ENCODE measurements at regions not wholly inside any gene's neighbourhood (a gene's known extent, or its start where the extent isn't known, plus 50 kb on each side); places are given as distances from the start of the nearest gene placed in this dataset.

DNA sequence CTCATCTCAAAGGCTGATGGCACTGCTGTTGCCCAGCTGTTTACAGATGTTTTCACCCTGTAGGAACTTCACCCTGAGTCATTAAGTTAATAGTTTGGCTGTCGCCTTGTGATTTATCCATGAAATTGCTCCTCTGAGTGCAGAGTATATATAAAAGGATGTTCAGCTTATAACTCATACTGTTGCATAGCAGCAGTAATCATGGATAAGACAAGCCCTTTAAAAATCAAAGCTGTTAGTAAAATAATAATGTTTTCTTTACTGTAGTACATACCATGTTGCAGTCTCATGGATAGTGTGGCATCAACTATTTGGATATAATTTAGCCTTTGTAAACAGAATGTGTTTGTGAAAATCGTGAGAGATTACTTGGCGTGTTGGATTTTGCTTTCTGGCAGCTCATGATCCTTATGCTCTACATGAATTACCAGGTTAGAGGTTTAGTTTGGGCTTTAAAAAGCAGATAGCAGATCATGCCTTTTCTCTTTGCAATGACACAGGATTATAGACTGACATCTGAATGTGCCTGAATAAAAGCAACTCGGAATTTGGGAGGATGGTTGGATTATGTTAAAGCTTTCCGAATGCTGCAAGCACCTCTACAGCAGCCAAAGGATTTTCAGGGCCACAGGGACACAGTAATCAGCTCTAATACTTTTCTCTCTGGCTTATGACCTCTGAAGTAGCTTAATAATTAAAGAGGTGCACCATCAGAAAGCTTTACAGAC lies 279.7 kb upstream of the ATP2B1 start:
- TF ChIP-seq, protein P1, sequence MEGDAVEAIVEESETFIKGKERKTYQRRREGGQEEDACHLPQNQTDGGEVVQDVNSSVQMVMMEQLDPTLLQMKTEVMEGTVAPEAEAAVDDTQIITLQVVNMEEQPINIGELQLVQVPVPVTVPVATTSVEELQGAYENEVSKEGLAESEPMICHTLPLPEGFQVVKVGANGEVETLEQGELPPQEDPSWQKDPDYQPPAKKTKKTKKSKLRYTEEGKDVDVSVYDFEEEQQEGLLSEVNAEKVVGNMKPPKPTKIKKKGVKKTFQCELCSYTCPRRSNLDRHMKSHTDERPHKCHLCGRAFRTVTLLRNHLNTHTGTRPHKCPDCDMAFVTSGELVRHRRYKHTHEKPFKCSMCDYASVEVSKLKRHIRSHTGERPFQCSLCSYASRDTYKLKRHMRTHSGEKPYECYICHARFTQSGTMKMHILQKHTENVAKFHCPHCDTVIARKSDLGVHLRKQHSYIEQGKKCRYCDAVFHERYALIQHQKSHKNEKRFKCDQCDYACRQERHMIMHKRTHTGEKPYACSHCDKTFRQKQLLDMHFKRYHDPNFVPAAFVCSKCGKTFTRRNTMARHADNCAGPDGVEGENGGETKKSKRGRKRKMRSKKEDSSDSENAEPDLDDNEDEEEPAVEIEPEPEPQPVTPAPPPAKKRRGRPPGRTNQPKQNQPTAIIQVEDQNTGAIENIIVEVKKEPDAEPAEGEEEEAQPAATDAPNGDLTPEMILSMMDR (conservative IDR thresholded peaks at IDR 0.05) = no peak
- no peak overlapping the region for H3K27ac ChIP-seq

DNA sequence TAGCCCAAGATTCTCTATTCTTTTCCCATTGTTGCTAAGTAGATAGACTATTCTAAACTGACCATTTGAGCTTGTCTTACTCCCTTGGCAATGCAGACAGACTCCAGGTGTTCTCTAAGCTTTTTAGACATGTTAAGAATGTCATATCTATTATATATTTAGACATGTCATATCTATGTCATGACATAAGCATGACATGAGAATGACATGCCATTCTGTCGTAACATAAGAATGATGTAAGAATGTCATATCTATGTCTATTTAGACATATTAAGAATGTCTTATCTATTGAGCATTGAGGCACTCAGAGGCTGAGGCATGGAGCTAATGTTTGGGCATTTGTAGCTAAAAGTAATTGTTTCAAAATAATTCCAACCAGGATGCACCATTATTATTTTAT lies 277.3 kb upstream of the ATP2B1 start:
- H3K27ac ChIP-seq = no peak overlapping the region
- TF ChIP-seq, protein P1 (conservative IDR thresholded peaks at IDR 0.05) = no peak

DNA sequence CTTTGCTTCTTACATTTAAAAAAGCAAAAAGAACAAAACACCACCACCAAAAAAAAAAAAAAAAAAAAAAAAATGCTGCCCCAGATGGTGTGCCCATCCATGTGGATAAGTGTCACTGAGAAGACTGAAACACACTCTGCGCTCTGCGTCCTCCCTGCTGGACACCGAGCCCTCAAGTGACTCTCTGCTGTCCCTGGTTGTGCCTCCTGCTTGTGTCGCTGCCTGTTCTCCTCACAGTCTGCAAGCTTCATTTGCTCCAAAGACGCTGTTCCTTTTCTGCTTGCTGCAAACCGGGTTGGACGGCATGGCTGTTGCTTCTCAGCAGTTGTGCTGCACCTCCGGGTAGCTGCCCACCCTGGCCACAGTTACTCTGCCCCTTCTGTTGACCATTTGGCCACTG lies 276.2 kb upstream of the ATP2B1 start:
- no peak overlapping the region for H3K27ac ChIP-seq
- TF ChIP-seq, protein P1 (conservative IDR thresholded peaks at IDR 0.05) = no peak

DNA sequence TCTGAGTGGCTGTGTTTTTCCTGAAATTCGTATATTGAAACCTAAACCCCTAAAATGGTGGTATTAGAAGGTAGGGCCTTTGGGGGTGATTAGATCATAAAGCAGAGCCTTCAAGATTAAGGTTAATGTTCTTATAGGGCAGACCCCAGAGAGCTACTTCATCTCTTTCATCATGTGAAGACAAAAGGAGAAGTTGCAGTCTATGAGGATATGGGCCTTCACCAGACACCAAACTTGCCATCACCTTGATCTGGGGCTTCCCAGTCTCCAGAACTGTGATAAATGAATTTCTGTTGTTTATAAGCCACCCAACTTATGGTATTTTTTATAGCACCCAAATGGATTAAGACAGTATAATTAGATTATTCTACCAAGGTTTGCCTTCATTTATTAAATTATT lies 275.0 kb upstream of the ATP2B1 start:
- TF ChIP-seq, protein P1 (conservative IDR thresholded peaks at IDR 0.05) = no peak
- no peak overlapping the region for H3K27ac ChIP-seq

DNA sequence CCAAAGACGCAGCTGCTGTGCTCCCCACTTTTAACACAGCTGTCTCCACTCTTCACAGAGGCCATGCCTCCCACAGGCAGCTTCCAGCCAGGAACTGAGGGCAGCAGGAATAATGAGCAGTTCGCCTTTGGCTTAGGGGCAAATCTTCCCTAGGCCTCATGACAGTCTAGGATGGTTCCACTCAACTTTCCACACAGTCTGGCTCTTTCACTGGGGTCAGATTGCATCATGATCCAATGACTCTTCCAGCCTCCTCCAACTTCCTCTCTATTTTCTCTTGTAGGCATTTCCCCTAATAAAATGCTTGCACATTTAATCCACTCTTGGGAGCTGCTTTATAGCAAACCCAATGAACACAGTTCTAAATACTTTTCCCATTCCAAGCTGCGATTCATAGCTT lies 271.6 kb upstream of the ATP2B1 start:
- H3K27ac ChIP-seq = no peak overlapping the region
- TF ChIP-seq, protein P1 (conservative IDR thresholded peaks at IDR 0.05) = no peak

DNA sequence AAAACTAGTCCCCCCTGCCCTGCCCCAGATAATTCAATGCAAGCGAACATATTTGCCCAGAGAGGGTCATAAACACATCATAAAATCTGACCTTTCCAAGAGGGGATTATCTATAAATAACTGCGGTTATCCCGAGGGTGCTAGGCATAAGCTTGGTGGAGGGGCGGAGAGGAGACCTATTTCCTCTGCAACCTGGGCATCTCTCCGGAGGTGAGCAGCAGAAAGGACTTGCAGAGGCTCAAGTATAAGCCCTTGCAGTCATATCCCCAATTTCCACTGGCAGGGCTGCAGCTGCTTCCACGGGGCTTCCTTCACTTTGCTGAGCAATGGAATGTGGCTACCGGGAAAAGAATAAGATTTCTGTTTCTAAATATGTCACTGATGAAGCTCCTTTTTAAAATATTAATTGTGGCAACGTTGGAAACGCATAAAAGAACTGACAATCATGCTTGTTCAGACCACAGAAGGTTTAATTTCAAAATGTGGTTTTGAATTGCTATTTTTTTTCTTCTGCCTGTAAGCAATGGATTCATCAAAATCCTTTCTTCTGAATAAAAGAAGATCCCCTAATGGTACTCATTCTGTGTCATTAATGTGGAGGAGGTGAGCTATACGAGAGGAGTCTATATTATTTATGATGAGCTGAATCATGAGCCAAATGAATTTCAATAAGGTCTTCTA lies 268.9 kb upstream of the ATP2B1 start:
- TF ChIP-seq, protein P1 (conservative IDR thresholded peaks at IDR 0.05) = no peak
- H3K27ac ChIP-seq = no peak overlapping the region

DNA sequence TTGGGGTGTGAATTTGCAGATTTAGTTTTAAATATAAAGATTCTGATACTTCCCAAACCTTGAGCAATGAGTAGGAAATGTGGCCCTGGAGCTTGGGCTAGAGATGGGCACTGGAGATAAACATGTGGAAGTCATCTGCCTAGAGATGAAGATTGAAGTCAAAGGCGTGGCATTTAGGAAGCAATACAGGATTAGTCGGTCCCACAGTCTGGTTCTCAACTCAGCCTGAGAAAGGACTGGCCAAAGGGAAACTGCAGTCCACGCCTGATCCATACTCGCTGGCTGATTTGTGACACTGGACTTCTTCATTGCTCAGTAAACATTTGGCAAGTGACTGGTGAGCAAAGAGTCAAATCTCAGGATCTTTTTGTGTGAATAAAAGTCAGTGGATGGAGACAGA lies 268.2 kb upstream of the ATP2B1 start:
- TF ChIP-seq, protein P1 (conservative IDR thresholded peaks at IDR 0.05) = no peak
- no peak overlapping the region for H3K27ac ChIP-seq

Measured in VCaP (cell line).